ENCODE measurements at regions not wholly inside any gene's neighbourhood (a gene's known extent, or its start where the extent isn't known, plus 50 kb on each side); places are given as distances from the start of the nearest gene placed in this dataset.
A peak's percentile ranks its signal among the peaks of the same experiment; 100 is the strongest.

DNA sequence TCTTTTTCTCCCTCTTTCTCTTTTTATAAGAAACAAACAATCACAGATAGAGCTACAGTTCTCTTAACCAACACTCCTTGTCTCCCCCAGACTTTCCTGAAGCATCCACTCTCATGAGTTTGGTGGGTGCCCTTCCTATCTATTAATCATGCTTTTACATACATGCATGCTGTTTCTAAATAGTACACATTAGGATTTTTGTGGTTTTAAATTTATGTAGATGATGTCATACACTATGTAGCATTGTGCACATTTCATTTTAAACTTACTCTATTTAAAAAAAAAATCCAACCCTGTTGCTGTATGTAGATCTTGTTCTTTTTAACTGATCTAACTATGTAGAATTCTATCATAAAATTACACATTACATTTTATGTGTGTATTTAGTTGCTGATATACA is 104.3 kb upstream of the MRPS22 start:
- TF ChIP-seq EP300 (IDR thresholded peaks at IDR 0.05) (no peak), POLR2A (IDR thresholded peaks at IDR 0.05) (no peak), POLR2AphosphoS5 (IDR thresholded peaks at IDR 0.05) (no peak)
- TF ChIP-seq, protein P1, sequence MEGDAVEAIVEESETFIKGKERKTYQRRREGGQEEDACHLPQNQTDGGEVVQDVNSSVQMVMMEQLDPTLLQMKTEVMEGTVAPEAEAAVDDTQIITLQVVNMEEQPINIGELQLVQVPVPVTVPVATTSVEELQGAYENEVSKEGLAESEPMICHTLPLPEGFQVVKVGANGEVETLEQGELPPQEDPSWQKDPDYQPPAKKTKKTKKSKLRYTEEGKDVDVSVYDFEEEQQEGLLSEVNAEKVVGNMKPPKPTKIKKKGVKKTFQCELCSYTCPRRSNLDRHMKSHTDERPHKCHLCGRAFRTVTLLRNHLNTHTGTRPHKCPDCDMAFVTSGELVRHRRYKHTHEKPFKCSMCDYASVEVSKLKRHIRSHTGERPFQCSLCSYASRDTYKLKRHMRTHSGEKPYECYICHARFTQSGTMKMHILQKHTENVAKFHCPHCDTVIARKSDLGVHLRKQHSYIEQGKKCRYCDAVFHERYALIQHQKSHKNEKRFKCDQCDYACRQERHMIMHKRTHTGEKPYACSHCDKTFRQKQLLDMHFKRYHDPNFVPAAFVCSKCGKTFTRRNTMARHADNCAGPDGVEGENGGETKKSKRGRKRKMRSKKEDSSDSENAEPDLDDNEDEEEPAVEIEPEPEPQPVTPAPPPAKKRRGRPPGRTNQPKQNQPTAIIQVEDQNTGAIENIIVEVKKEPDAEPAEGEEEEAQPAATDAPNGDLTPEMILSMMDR (IDR thresholded peaks at IDR 0.05): no peak
- no peak overlapping the region for H3K27ac ChIP-seq
- H3K36me3 ChIP-seq: no peaks in the 10 kb centered on the region
- H3K27me3 ChIP-seq: no peaks in the 10 kb centered on the region
- ATAC-seq (ENCODE audit: low FRiP score in 2 of 2) (no peak), DNase-seq (no peak)
- no peaks in the 10 kb centered on the region for H3K9me3 ChIP-seq
- no peak overlapping the region for H3K4me3 ChIP-seq
- no peaks in the 10 kb centered on the region for H3K4me1 ChIP-seq

DNA sequence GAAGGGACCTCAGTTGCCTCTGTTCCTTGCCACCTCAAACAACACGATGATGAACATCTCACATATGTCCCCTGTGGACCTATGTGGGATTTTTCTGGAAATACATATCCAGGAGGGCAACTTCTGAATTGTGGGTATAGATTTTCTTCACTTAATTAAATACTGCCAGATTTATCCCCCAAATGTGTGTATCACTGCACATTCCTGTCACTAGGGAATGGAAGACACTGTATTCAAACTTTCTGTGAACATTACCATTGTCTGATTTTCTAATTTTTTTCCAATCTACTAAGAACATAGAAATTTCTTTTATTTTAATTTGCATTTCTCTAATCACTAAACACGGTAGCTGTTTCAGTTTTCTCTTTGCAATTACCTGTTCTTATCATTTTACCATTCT is 102.0 kb upstream of the MRPS22 start:
- 83 to 88% methylated on average over 2 of the region's 2 CpGs for whole genome bisulfite sequencing, 2 donors
- no peaks in the 10 kb centered on the region for H3K36me3 ChIP-seq
- ATAC-seq (ENCODE audit: low FRiP score in 2 of 2) (no peak), DNase-seq (no peak)
- H3K4me1 ChIP-seq: no peaks in the 10 kb centered on the region
- no peak overlapping the region for H3K27ac ChIP-seq
- no peaks in the 10 kb centered on the region for H3K27me3 ChIP-seq
- no peak overlapping the region for H3K4me3 ChIP-seq
- TF ChIP-seq, protein P1 (IDR thresholded peaks at IDR 0.05): no peak
- no peak for TF ChIP-seq EP300 (IDR thresholded peaks at IDR 0.05)
- no peak for TF ChIP-seq POLR2A (IDR thresholded peaks at IDR 0.05)
- TF ChIP-seq POLR2AphosphoS5 (IDR thresholded peaks at IDR 0.05): no peak
- no peaks in the 10 kb centered on the region for H3K9me3 ChIP-seq

DNA sequence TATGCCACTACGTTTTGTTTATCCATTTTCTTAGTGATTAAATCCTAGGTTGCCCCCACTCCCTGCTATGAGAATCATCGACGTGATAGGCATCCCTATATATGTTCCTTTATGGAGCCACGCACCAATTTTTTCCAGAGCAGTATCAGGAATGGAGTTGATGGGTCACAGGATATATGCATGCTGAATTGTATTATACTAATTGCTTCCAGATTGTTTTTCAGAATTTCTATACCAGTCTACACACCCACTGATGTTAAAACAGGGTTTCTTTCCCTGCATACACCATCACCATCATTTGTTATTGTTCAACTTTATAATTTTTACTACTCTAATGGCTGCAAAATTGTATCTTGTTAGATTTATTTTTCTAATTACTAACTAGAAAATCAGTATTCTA is 100.1 kb upstream of the MRPS22 start:
- 82 to 83% methylated on average over 4 of the region's 4 CpGs for WGBS, 2 donors

GRCh38 chr3:139248593-139249255 is 95.1 kb upstream of the MRPS22 start:
- Histone ChIP-seq H3K27me3 (no peaks in the 10 kb centered on the region), H3K4me3 (no peak overlapping the region), H3K9me3 (no peaks in the 10 kb centered on the region), H3K4me1 (peaks cover 0 to 12% (median 6%) of the 10 kb centered on the region in 4 donors), H3K27ac (no peak overlapping the region), H3K36me3 (no peaks in the 10 kb centered on the region)
- ATAC-seq (ENCODE audit: low FRiP score in 2 of 2) (no peak), DNase-seq (no peak)
- no peak for TF ChIP-seq POLR2AphosphoS5 (IDR thresholded peaks at IDR 0.05)
- TF ChIP-seq EP300 (IDR thresholded peaks at IDR 0.05): no peak
- TF ChIP-seq POLR2A (IDR thresholded peaks at IDR 0.05): no peak
- TF ChIP-seq, protein P1 (IDR thresholded peaks at IDR 0.05): no peak
- WGBS, 2 donors: 85 to 87% methylated on average over 4 of the region's 4 CpGs

More for the DNA sequence above, 100.1 kb upstream of the MRPS22 start:
- DNase-seq (no peak), ATAC-seq (ENCODE audit: low FRiP score in 2 of 2) (no peak)
- TF ChIP-seq EP300 (IDR thresholded peaks at IDR 0.05) (no peak), POLR2A (IDR thresholded peaks at IDR 0.05) (no peak), POLR2AphosphoS5 (IDR thresholded peaks at IDR 0.05) (no peak)
- TF ChIP-seq, protein P1 (IDR thresholded peaks at IDR 0.05): no peak
- no peaks in the 10 kb centered on the region for H3K36me3 ChIP-seq
- H3K4me1 ChIP-seq: no peaks in the 10 kb centered on the region
- no peaks in the 10 kb centered on the region for H3K9me3 ChIP-seq
- no peak overlapping the region for H3K27ac ChIP-seq
- no peaks in the 10 kb centered on the region for H3K27me3 ChIP-seq
- no peak overlapping the region for H3K4me3 ChIP-seq

DNA sequence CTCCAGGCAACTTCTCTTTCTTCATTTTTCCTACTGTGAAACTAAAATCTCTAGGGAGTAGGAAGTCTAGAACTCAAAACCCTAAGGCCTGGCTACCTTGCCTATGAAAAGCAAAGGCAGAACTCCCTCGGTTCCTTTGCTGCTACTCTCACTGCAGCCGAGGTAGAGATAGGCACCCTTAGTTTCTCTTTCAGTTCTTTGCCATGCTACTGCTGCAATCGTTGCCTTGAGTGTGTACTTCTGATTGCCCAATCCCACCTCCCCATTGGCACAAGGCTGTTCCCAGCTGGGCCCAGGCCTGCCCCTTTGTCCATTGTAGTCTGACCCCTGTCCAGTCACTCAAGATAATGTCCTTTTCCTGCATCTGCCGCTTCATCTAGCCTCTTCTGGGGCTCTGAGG is 92.3 kb upstream of the MRPS22 start:
- H3K27ac ChIP-seq: peak overlapping the region in 1 of 4 donors; percentile 37
- TF ChIP-seq, protein P1 (IDR thresholded peaks at IDR 0.05): no peak
- TF ChIP-seq EP300 (IDR thresholded peaks at IDR 0.05) (no peak), POLR2AphosphoS5 (IDR thresholded peaks at IDR 0.05) (no peak), POLR2A (IDR thresholded peaks at IDR 0.05) (no peak)
- H3K9me3 ChIP-seq: no peaks in the 10 kb centered on the region
- DNase-seq: peak in 1 of 2 donors; percentile 80
- peak; percentile 59 to 62 for ATAC-seq (ENCODE audit: low FRiP score in 2 of 2)
- no peaks in the 10 kb centered on the region for H3K36me3 ChIP-seq
- H3K27me3 ChIP-seq: no peaks in the 10 kb centered on the region
- WGBS, 2 donors: 51 to 54% methylated on average over 4 of the region's 4 CpGs
- peak overlapping the region in 1 of 4 donors; percentile 18 for H3K4me3 ChIP-seq
- H3K4me1 ChIP-seq: peaks cover 0 to 12% (median 6%) of the 10 kb centered on the region in 4 donors

Measured in upper lobe of left lung (tissue), 6 donors.